Stimulated activated CD4-positive, alpha-beta T cell treated with anti-CD3 and anti-CD28 coated beads, Interleukin-12 subunit alpha, Interleukin-12 subunit beta, amount 100 ng/mL, for 24 hours (primary cell): ENCODE measurements at regions not wholly inside any gene's neighbourhood (a gene's known extent, or its start where the extent isn't known, plus 50 kb on each side); places are given as distances from the start of the nearest gene placed in this dataset.
"Not testable (repeated sequence)": the region's sequence is repeated elsewhere in the genome, so short reads cannot be mapped to it uniquely, and the experiment has no call there.

Experiments
- DNase-seq, 2 experiments: peaks; one replicate each; pipeline ENCODE4 v3.0.0-alpha.2; 2020; ENCODE audit warnings: low read depth in 2 of 2

DNA sequence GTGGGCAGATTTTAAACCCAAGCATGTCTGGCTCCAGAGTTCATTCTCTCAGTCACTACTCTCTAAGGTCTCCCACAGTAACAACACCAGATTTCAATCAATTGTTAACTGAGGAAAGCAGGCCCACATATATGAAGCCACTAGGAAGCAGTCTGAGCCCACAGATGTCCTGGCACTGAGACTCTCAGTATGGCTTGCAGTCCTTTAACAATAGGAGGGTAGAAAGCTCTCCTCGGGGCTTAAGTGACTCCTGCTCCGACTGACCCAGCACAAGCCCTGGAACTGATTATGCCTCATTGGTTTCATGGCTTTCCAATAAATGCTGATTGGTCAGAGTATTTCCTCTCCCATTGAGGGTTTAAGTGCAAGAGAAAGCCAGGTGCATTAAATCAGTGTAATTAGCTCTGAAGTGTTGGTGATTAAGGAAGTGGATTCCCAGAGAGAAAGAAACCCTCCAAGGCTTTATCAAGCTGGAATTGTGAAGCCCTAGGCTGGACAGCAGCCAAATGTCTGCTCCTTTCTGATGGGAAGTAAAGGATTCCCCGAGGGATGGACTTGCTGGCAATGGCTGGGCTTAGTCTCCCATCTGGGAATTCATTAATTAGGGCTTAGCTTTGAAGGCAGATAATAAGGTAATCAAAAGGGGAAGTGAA, 76.6 kb upstream of the PROKR2 start:
- DNase-seq = no peak

DNA sequence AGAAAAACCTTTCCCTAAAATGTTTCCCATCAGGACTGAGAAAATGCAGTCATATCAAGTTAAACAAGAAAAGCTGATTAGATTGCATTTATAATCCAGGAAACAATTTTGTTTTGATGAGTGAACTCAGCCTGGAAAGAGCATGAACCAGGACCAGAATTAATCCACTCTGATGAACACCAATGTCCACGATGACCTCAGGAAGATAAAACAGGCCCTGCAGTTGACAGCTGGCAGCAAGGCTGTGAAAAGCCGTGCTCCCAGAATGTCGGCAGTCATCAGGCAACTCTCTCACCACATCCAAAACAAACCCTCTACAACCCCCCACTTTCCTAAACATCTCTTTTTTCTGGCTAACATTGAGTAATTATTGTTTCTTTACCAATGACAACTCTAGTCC, 74.0 kb upstream of the PROKR2 start:
- DNase-seq = no peak

- DNase-seq = not testable (repeated sequence)
Observed at GRCh38 chr20:5386846-5387245, 70.1 kb upstream of the PROKR2 start.

- not testable (repeated sequence) for DNase-seq
Observed at GRCh38 chr20:5381527-5381926, 64.8 kb upstream of the PROKR2 start.

DNA sequence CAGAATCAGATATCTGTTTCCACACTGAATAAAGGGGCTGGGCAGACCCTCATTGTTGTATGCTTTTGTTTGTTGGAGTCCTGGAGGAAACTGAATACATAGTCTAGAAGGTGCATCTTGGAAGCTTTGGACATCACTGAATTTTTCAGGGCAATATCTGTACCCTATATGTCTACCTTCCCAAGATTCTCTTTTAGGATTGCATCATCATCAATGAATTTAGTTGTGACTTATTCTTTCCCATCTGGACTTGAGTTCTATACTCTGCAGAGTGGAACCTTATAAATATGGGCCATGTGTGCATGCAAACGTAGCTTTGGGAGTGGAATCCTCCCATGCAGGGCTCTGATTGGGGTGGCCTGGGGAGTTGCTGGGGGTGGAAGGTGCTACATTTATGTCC, 60.7 kb upstream of the PROKR2 start:
- no peak for DNase-seq

GRCh38 chr20:5376228-5376627, 59.5 kb upstream of the PROKR2 start:
- no peak for DNase-seq

GRCh38 chr20:5374171-5374570, 57.4 kb upstream of the PROKR2 start:
- DNase-seq = no peak

DNA sequence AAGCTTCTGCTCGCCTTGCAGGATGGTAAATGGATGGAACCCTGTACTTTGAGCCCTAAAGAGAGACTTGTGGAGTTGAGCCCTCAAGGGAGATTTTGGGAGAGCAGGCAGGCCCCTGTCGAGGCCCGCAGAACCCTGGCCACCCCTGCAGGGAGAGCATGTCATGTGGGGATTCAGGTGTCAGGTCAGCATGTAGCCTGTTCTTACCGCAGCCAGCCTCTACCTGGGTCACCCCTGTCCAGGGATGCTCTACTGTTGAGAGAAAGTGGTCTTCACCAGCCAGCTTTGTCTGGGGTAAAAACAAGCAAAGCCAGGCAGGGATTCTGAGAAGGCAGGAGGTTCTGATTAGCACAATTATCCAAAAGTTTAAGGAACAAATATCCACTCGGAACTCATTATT, 55.6 kb upstream of the PROKR2 start:
- no peak for DNase-seq

GRCh38 chr20:5369629-5370028, 52.9 kb upstream of the PROKR2 start:
- DNase-seq = no peak
